BJ (cell line): ENCODE measurements at regions not wholly inside any gene's neighbourhood (a gene's known extent, or its start where the extent isn't known, plus 50 kb on each side); places are given as distances from the start of the nearest gene placed in this dataset.

Source experiments
- CTCF ChIA-PET: fragments of 350-600 bp; formaldehyde crosslinking; extraction: SDS; loops from one replicate; lab custom pipeline; 2021; ENCODE audit warnings: antibody characterized with exemption, inconsistent platforms; lab: Yijun Ruan, JAX
- POLR2A ChIA-PET: fragments of 300-600 bp; sonication (Branson Sonifier 250); formaldehyde crosslinking; extraction: SDS; loops from one replicate; lab custom pipeline; 2021; ENCODE audit warnings: antibody characterized with exemption; lab: Charles Lee
- DNase-seq: peaks from one replicate; pipeline ENCODE4 v3.0.0-alpha.2; 2011; ENCODE audit warnings: low read depth
- H3K27me3 ChIP-seq: 2 replicates; pipeline ENCODE4 v1.6.0; 2011; ENCODE audit warnings: low read length; ENCODE audit not compliant: control insufficient read depth, insufficient read depth
- H3K36me3 ChIP-seq: 2 replicates; pipeline ENCODE4 v1.5.1; 2011; ENCODE audit warnings: low read length; ENCODE audit not compliant: control insufficient read depth, insufficient read depth
- H3K4me3 ChIP-seq: 2 replicates; pipeline ENCODE4 v1.5.1; 2011; ENCODE audit warnings: low read depth, mild to moderate bottlenecking, control low read depth, low read length
- CTCF ChIP-seq: IDR thresholded peaks from 2 replicates; pipeline ENCODE4 v1.5.1; 2011; ENCODE audit warnings: low read depth, mild to moderate bottlenecking, control low read depth, inconsistent platforms, low read length, moderate library complexity; ENCODE audit not compliant: insufficient read depth

- Histone ChIP-seq H3K27me3 (no peaks in the 10 kb centered on the region), H3K36me3 (no peaks in the 10 kb centered on the region), H3K4me3 (no peak overlapping the region)
- DNase-seq: no peak
- ChIA-PET CTCF (interaction anchor here (0.9 kb wide), 1 partner anchor 11 kb away, joined by 5 read pairs; no protein-coding TSS in a partner anchor), POLR2A (no interaction called here)
- no peak for TF ChIP-seq CTCF
These were observed 525.6 kb upstream of the SEMA6A start for GRCh38 chr5:117100176-117100575.

- CTCF ChIA-PET: no interaction called here
- H3K27me3 ChIP-seq: no peaks in the 10 kb centered on the region
- no peak overlapping the region for H3K4me3 ChIP-seq
- no peaks in the 10 kb centered on the region for H3K36me3 ChIP-seq
- no peak for DNase-seq
- no peak for TF ChIP-seq CTCF
- POLR2A ChIA-PET: no interaction called here
These were observed 523.5 kb upstream of the SEMA6A start for GRCh38 chr5:117098094-117098493.

GRCh38 chr5:117095346-117096332, 521.0 kb upstream of the SEMA6A start:
- CTCF ChIA-PET: no interaction called here
- Histone ChIP-seq H3K27me3 (no peaks in the 10 kb centered on the region), H3K4me3 (no peak overlapping the region), H3K36me3 (no peaks in the 10 kb centered on the region)
- DNase-seq: no peak
- no peak for TF ChIP-seq CTCF
- POLR2A ChIA-PET: no interaction called here

GRCh38 chr5:117094114-117094815, 519.6 kb upstream of the SEMA6A start:
- DNase-seq: no peak
- TF ChIP-seq CTCF: no peak
- ChIA-PET POLR2A (no interaction called here), CTCF (no interaction called here)
- no peaks in the 10 kb centered on the region for H3K27me3 ChIP-seq
- H3K4me3 ChIP-seq: no peak overlapping the region
- no peaks in the 10 kb centered on the region for H3K36me3 ChIP-seq

- no peak overlapping the region for H3K4me3 ChIP-seq
- POLR2A ChIA-PET: no interaction called here
- TF ChIP-seq CTCF: no peak
These were observed 519.0 kb upstream of the SEMA6A start for GRCh38 chr5:117093653-117094052.

More at GRCh38 chr5:117093653-117094052, 519.0 kb upstream of the SEMA6A start:
- DNase-seq: no peak
- Histone ChIP-seq H3K36me3 (no peaks in the 10 kb centered on the region), H3K27me3 (no peaks in the 10 kb centered on the region)
- CTCF ChIA-PET: no interaction called here
